Prostate gland (tissue), 2 donors: ENCODE measurements at regions not wholly inside any gene's neighbourhood (a gene's known extent, or its start where the extent isn't known, plus 50 kb on each side); places are given as distances from the start of the nearest gene placed in this dataset.

Experiments used
- POLR2A ChIP-seq: fragments of 450-650 bp; IDR thresholded peaks from one replicate; pipeline ENCODE4 v1.6.1; 2016; ENCODE audit warnings: antibody characterized with exemption, mild to moderate bottlenecking
- POLR2AphosphoS5 ChIP-seq: sonication (generic); formaldehyde crosslinking; IDR thresholded peaks from one replicate; pipeline ENCODE4 v1.6.1; 2017; ENCODE audit warnings: antibody characterized with exemption
- TF ChIP-seq, protein P1 (sequence below), 4 experiments: fragments of 200-600 bp in 2 of 4; fragments of 450-650 bp in 2 of 4; sonication (generic) in 2 of 4; IDR thresholded peaks; 1 replicate in 3 of 4; 2 replicates in 1 of 4; pipeline ENCODE4 v1.5.1; 2016 to 2019; ENCODE audit warnings: antibody characterized with exemption in 4 of 4, mild to moderate bottlenecking in 2 of 4, moderate library complexity in 2 of 4

DNA sequence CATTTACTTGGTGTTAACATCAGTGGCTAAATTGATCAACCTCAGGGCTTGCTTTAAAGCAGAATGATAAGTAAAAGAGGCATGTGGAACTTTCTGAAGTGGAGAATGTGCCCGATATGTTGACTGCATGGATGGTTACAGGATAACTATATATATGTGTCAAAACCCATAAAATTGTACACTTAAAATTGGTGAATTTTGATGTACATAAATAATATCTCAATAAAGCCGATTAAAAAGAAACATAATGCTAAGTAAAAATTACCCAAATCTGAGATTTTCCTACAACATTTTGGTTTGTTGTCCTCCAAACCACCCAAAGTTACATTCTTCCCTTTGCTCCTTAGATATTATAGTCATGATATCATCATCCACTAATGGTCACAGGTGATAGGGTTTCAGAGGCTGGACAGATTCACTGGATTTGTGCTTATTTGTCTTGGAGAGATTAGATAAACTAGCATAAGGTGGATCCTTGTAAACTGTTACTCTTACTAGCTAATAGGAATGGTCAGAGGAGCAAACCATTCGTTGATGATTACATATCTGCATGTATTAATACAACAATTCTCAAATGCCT, 119.7 kb upstream of the RPS23 start:
- TF ChIP-seq, protein P1, sequence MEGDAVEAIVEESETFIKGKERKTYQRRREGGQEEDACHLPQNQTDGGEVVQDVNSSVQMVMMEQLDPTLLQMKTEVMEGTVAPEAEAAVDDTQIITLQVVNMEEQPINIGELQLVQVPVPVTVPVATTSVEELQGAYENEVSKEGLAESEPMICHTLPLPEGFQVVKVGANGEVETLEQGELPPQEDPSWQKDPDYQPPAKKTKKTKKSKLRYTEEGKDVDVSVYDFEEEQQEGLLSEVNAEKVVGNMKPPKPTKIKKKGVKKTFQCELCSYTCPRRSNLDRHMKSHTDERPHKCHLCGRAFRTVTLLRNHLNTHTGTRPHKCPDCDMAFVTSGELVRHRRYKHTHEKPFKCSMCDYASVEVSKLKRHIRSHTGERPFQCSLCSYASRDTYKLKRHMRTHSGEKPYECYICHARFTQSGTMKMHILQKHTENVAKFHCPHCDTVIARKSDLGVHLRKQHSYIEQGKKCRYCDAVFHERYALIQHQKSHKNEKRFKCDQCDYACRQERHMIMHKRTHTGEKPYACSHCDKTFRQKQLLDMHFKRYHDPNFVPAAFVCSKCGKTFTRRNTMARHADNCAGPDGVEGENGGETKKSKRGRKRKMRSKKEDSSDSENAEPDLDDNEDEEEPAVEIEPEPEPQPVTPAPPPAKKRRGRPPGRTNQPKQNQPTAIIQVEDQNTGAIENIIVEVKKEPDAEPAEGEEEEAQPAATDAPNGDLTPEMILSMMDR (IDR thresholded peaks at IDR 0.05), result no peak
- TF ChIP-seq POLR2AphosphoS5 (no peak), POLR2A (no peak)
